ENCODE measurements at regions not wholly inside any gene's neighbourhood (a gene's known extent, or its start where the extent isn't known, plus 50 kb on each side); places are given as distances from the start of the nearest gene placed in this dataset.

GRCh38 chr6:11926594-11927407 is 85.3 kb upstream of the HIVEP1 start:
- DNase-seq (ENCODE audit: low read depth) = no peak

DNA sequence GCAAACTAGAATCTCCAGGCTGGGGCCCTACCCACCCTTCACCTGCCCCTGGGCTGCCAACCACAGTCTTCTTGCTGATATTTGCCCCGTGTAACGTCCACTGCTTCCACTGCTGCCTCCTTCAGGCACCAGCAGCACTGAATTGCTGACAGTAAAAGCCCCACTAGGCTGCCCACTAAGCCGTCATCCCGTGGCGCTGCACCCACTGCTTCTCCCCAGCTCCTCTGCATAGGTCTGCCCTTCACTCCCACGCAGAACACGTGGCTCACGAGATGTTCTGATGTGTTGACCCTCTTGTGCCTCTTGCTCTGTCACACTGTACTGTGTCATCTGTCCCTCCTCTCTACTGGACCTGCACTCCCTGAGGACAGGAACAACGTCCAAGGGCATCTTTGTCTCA is 86.3 kb upstream of the HIVEP1 start:
- no peak for DNase-seq (ENCODE audit: low read depth)

GRCh38 chr6:11923621-11924020 is 88.5 kb upstream of the HIVEP1 start:
- DNase-seq (ENCODE audit: low read depth) = no peak

GRCh38 chr6:11922901-11923300 is 89.2 kb upstream of the HIVEP1 start:
- DNase-seq (ENCODE audit: low read depth) = no peak

- peak; percentile 16 for DNase-seq (ENCODE audit: low read depth)
These were observed 90.4 kb upstream of the HIVEP1 start for GRCh38 chr6:11921751-11922150.

- peak; percentile 98 for DNase-seq (ENCODE audit: low read depth)
These were observed 91.1 kb upstream of the HIVEP1 start for GRCh38 chr6:11921017-11921438.

DNA sequence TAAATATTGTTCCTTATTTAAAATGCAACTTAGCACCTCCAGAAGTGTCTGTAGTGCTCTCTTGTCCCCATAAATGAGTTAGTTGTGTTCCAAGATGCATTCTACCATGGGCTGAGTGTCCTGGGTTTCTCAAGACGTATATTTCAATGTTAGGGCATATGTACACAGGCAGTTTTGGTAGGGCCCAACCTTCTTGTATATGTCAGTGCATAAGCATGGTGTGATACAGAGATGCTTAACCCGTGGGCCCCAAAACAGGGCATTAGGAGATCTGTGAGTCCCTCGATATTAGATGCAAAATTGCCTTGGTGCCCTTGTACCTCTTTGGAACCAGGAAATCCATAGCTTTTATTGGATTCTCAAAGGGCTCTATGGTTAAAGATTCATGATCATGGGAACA is 91.5 kb upstream of the HIVEP1 start:
- DNase-seq (ENCODE audit: low read depth) = peak; percentile 8

DNA sequence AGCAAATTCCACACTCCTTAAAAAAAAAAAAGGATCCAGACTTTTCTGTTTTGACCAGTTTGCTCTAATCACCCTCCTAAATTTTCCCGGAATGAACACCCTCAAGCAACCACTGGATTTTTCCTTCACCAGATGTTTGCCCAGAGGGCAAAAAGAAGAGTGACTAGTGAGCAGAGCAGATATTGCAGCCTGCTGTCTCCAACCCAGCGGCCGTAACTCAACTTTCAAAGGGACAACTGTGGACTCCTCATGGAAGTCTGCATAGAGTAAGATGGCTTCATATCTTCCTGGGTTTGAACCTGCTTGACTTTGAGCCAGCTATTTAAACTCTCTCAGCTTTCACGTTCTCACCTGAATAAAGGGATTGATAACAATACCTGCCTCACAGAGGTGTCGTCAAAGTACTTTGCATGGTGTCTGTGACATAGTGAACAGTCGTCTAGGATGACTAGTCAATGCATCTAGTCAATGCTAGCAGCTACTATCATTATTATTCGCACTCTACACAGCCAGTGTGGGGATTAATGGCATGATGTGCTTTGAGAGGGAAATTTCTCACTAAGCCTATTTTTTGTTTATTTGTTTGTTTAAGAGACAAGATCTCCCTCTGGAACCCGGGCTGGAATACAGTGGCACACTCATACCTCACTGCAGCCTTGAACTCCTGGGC is 92.2 kb upstream of the HIVEP1 start:
- peak; percentile 35 for DNase-seq (ENCODE audit: low read depth)

- DNase-seq (ENCODE audit: low read depth) = peak; percentile 55
These were observed 93.1 kb upstream of the HIVEP1 start for GRCh38 chr6:11918739-11919605.

DNA sequence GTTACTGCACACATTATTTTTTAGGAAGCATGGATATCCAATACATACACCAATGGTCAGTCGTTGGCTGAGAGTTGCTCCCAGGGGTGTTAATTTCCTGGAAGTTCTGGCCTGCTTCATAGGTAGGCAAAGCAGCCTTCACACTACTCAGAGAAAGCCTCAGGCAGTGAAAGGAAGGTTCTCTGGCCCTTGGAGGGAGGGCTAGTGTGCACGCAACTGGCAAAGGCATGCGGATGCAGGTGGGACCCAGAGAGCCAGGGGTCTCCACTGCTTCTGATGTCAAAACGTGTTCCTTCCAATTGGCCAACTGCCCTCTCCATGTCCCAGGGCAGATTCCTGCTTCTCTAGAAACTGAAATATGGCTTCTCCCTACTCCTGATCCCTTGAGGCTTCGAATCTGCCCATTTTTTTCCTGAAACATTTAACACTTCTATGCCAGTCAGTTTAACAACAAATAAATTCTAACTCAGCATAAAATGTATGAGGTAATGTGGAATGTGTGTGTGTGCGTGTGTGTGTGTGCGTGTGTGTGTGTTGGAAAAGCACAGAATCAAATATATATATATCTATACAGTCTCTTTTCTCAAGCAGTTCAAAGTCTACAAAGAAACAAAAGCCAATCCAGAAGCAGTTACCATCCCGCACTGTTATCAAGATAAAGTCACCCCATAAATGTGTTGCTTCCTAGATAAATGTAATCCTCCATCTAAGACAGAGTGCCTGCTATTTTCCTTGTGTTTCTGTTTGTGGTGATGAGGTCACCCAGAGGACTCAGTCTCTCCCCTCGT is 94.0 kb upstream of the HIVEP1 start:
- DNase-seq (ENCODE audit: low read depth) = peak; percentile 98

GRCh38 chr6:11912420-11912819 is 99.7 kb upstream of the HIVEP1 start:
- peak; percentile 20 for DNase-seq (ENCODE audit: low read depth)

- DNase-seq (ENCODE audit: low read depth) = peak; percentile 26
These were observed 100.6 kb upstream of the HIVEP1 start for GRCh38 chr6:11911538-11911937.

DNA sequence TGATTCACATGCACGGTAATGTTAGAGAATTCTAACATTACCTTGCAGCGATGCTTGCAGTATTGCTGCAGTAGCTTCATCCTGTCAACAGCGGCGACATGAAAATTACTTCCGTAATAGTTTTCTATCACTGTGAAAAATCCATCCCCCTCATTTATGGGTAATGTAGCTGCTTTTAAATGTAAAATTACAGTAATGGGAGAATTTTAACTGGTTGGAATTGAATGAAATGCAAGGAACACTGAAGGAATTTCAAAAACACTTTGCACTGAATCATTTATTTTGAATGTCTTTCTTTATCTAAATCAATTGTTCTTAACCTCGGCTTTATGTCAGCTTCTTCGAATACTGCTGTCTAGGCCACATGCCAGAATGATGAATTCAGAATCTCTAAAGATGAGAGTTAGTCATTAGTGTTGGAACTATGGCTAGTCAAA is 102.4 kb upstream of the HIVEP1 start:
- DNase-seq (ENCODE audit: low read depth) = peak; percentile 66

GRCh38 chr6:11908436-11909105 is 103.5 kb upstream of the HIVEP1 start:
- no peak for DNase-seq (ENCODE audit: low read depth)

- no peak for DNase-seq (ENCODE audit: low read depth)
These were observed 108.5 kb upstream of the HIVEP1 start for GRCh38 chr6:11903645-11904044.

- no peak for DNase-seq (ENCODE audit: low read depth)
These were observed 109.6 kb upstream of the HIVEP1 start for GRCh38 chr6:11902527-11902926.

- DNase-seq (ENCODE audit: low read depth) = no peak
These were observed 111.2 kb upstream of the HIVEP1 start for GRCh38 chr6:11900662-11901598.

GRCh38 chr6:11899645-11900044 is 112.5 kb upstream of the HIVEP1 start:
- DNase-seq (ENCODE audit: low read depth) = no peak

DNA sequence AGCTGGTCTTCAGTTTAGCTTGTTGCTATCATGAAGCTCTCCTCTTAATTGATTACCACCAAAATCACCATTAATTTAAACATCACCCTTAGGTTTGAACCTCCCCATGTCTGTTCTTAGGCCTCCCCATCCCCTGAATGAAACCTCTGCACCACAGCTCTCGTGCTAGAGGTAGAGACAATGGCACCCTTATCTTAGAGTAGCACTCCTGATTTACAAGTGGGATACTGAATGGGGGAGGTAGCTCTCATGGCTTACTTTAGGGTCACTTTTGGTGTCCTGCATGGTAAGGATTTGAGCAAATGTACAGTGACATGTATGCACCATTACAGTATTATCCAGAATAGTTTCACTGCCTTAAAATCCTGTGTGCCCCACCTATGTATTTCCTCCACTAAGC is 115.6 kb upstream of the ADTRP start:
- no peak for DNase-seq (ENCODE audit: low read depth)

GRCh38 chr6:11891547-11891946 is 112.9 kb upstream of the ADTRP start:
- DNase-seq (ENCODE audit: low read depth) = no peak
